GM19467 (cell line): ENCODE measurements at regions not wholly inside any gene's neighbourhood (a gene's known extent, or its start where the extent isn't known, plus 50 kb on each side); places are given as distances from the start of the nearest gene placed in this dataset.
"Not testable (repeated sequence)": the region's sequence is repeated elsewhere in the genome, so short reads cannot be mapped to it uniquely, and the experiment has no call there.

ENCODE experiments used
- ATAC-seq: cut with Tn5 transposase; IDR thresholded peaks from one replicate; pipeline ENCODE4 v1.9.1; 2021; ENCODE audit warnings: mild to moderate bottlenecking, moderate library complexity; ENCODE audit not compliant: unreplicated experiment

- no peak for ATAC-seq
Observed at GRCh38 chr1:234922987-234923386, 205.7 kb downstream of the TOMM20 start.

- no peak for ATAC-seq
Observed at GRCh38 chr1:234921266-234922062, 207.2 kb downstream of the TOMM20 start.

GRCh38 chr1:234920843-234921140 is 207.8 kb downstream of the TOMM20 start:
- ATAC-seq = no peak

GRCh38 chr1:234920136-234920842 is 208.3 kb downstream of the TOMM20 start:
- ATAC-seq = no peak

- ATAC-seq = no peak
Observed at GRCh38 chr1:234918961-234919761, 209.5 kb downstream of the TOMM20 start.

DNA sequence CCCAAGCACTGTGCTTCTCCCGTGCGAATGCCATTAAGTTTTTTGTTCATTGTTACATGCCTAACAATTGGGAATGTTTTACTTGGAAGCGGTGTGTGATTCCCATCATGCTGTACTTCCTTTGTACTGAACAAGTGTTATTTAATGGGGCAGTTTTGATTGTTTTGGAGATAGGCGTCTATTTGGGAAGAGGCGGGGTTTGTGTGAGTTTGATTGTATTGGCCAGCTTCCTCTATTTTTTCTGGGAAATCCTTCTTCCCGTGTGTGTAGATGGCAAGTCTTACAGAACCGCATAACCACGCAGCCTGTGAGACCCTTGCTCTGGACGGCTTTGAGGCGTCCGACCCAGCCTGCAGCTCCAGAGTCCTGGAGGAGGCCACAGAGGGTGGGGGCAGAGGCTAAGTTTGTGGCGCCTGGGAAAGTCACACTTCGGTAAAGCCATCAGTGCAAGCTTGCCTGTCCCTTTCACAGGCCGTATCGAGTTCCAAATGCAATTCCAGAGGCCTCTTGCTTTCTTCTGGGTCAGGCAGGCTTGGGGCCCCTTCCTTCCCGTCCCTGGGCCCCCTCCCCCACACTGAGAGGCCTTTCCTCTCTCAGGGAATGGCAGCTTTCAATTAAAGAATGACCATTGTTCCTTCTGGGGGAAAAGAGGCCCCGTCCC is 210.3 kb downstream of the TOMM20 start:
- ATAC-seq = no peak

GRCh38 chr1:234917495-234918180 is 211.0 kb downstream of the TOMM20 start:
- ATAC-seq = no peak

DNA sequence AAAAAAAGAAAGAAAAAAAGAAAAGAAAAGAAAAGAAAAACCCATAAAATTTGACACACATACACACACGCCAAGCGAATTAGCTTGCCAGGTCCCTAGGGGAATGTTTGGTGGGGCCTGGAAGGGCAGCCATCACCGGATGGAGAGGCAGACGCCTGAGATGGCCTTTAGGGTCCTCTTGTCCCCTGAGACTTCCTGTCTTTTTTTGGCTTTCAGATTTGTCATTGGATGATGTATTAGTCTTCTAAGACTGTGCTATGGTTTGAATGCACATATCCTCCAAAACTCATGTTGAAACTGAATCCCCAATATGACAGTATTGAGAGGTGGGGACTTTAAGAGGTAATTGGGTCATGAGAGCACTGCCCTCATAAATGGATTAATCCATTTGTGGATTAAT is 211.8 kb downstream of the TOMM20 start:
- peak; percentile 52 for ATAC-seq

- no peak for ATAC-seq
Observed at GRCh38 chr1:234915924-234916675, 212.5 kb downstream of the TOMM20 start.

DNA sequence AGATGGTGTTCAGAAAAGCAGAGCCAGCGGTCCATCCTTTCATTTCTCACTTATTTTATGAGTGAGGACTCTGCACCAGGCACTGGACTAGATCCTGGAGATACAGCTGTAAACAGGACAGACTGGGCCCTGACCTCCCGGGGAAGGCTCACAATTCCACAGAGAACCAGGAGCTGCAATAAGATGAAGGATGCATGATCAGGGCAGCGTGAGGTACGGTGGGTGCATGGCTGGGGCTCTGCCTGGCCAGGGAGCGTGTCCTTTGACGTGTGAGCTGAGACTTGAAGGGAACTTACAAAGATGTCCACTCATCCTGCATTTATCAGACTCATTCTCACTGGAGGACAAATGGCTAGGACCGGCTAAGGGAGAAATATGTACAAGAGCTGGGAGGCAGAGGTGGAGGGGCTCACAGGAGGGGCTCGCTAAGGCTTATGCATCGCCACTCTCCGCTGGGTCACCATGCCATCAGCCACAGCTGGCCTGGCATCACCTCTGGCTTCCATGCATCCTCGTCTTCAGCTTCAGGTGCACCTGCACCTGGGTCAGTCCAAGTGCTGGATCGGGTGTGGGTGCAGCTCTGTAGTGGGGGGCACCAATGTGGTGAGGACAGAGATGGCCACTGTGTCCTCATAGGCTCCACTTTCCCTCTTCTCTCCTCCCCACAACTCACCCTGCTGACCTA is 213.9 kb downstream of the TOMM20 start:
- no peak for ATAC-seq

GRCh38 chr1:234913771-234914170 is 214.9 kb downstream of the TOMM20 start:
- no peak for ATAC-seq

- no peak for ATAC-seq
Observed at GRCh38 chr1:234913278-234913649, 215.4 kb downstream of the TOMM20 start.

GRCh38 chr1:234912548-234913277 is 215.9 kb downstream of the TOMM20 start:
- no peak for ATAC-seq

- no peak for ATAC-seq
Observed at GRCh38 chr1:234911787-234912186, 216.8 kb downstream of the TOMM20 start.

- ATAC-seq = not testable (repeated sequence)
Observed at GRCh38 chr1:234911136-234911535, 217.5 kb downstream of the TOMM20 start.

DNA sequence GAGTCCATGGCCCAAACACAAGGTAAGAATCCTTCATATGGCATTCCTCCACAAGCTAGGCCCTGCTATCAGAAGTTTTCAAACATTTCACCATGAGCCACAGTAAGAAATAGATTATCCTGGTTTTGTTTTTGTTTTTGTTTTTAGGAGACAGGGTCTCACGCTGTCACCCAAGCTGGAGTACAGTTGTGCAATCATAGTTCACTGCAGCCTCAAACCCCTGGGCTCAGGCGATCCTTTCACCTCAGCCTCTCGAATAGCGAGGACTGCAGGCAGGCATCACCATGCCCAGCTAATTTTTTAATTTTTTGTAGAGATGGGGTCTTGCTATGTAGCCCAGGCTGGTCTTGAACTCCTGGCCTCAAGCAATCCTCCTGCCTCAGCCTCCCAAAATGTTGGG is 218.8 kb downstream of the TOMM20 start:
- ATAC-seq = no peak

DNA sequence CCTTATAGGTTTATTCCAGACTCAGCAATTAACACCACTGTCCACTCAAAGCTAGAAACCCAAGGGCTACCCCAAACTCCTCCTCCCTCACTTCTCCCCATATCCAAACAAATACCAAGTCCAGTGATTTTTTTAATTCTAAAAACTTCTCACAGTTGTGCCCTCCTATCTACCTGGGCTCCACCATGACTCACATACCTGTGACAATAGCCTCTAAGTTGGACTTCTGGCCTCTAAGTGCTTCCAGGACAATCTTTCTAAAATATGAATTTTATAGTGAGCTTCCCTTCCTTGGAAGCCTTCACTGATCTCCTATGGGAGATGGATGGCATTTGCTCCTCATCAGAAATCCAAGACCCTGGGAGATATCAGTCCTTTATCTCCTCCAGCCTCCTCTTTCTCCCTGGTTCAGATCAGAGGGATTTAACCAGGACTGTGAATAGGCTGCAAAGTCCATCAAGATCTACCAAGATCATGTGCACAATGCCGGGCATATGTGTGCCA is 219.3 kb downstream of the TOMM20 start:
- no peak for ATAC-seq

DNA sequence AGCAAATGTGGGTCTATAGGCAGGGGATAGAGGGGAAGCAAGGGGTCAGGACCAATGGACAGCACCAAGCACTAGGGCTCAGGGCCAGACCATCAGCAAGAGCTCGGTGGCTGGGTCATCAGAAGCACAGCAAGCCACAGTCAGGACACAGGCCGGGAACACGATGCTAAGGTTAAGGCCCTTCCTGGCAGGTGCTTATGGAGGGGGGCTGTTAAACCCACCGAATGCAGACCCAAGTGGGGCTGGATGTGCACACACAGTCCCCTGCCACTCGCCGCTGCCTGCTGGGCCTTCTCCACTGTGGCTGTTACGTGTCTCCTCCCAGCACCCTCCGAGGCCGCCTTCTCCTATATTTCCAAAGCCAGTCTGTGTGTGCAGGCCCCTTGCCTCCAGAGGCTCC is 220.1 kb downstream of the TOMM20 start:
- ATAC-seq = no peak
